K562 (cell line): ENCODE measurements at regions not wholly inside any gene's neighbourhood (a gene's known extent, or its start where the extent isn't known, plus 50 kb on each side); places are given as distances from the start of the nearest gene placed in this dataset.

Source experiments
- ATAC-seq: fragments of 200-7000 bp; cut with Tn5 transposase; 3 replicates; pipeline ENCODE4 v1.9.1; 2020; ENCODE audit warnings: moderate library complexity
- BruUV-seq: library from RNA; stranded (reverse); fragments of 400-500 nt; replicated peaks from 2 replicates; lab custom pipeline; 2021; lab: Mats Ljungman, UMichigan
- CTCF ChIA-PET: fragments of 300-600 bp; formaldehyde crosslinking; extraction: SDS; loops from one replicate; lab custom pipeline; 2021; ENCODE audit warnings: low intra/inter-chr PET ratio; lab: Yijun Ruan, JAX
- POLR2A ChIA-PET: fragments of 300-600, 350-650 bp; sonication (Branson Sonifier 250); formaldehyde crosslinking; extraction: SDS; loops from one replicate; lab custom pipeline; 2021; ENCODE audit warnings: antibody characterized with exemption, inconsistent platforms; lab: Yijun Ruan, JAX
- DNase-seq, 4 experiments: peaks; one replicate each; pipeline versions ENCODE4 v3.0.0 to v3.0.0-alpha.2; 2011 to 2018; ENCODE audit warnings: low spot score in 3 of 4, mixed read lengths in 3 of 4; ENCODE audit errors: extremely low read depth in 1 of 4
- FAIRE-seq: peaks from 2 replicates; lab custom pipeline; 2011; peaks lifted over from hg19 to GRCh38; lab: Jason Lieb, UNC
- H2AFZ ChIP-seq: 2 replicates; pipeline ENCODE4 v1.6.0; 2011; ENCODE audit warnings: low read depth, low read length, control low read depth, inconsistent platforms
- H3K27ac ChIP-seq: fragments of 200-600 bp; 3 replicates; pipeline ENCODE4 v1.8.0; 2011; ENCODE audit warnings: low read depth, mild to moderate bottlenecking, control low read depth, inconsistent platforms, low read length, moderate library complexity, mixed read lengths; ENCODE audit errors: extremely low read depth
- H3K27me3 ChIP-seq, 2 experiments: fragments of 300-600 bp in 1 of 2; 2 replicates in 1 of 2; 3 replicates in 1 of 2; pipeline versions ENCODE4 v1.6.0 to v1.8.0; 2011; ENCODE audit warnings: inconsistent platforms in 2 of 2, low read length in 2 of 2, mild to moderate bottlenecking in 1 of 2, mixed read lengths in 1 of 2, moderate library complexity in 1 of 2; ENCODE audit not compliant: control insufficient read depth in 2 of 2, insufficient read depth in 2 of 2
- H3K36me3 ChIP-seq: fragments of 300-600 bp; 3 replicates; pipeline ENCODE4 v1.8.0; 2011; ENCODE audit warnings: mild to moderate bottlenecking, low read length, inconsistent platforms; ENCODE audit not compliant: control insufficient read depth, insufficient read depth
- H3K4me1 ChIP-seq, 2 experiments: fragments of 200-600 bp in 1 of 2; replicated peaks in 1 of 2; 2 replicates in 1 of 2; 3 replicates in 1 of 2; pipeline versions ENCODE4 v1.5.1 to v1.8.0; 2011; ENCODE audit warnings: inconsistent platforms in 2 of 2, low read length in 2 of 2, mild to moderate bottlenecking in 1 of 2, mixed read lengths in 1 of 2, moderate library complexity in 1 of 2; ENCODE audit not compliant: control insufficient read depth in 2 of 2, insufficient read depth in 2 of 2
- H3K4me2 ChIP-seq: 2 replicates; pipeline ENCODE4 v1.6.1; 2011; ENCODE audit warnings: low read length, control low read depth, inconsistent platforms, mixed read lengths; ENCODE audit not compliant: insufficient read depth
- H3K4me3 ChIP-seq: fragments of 200-600 bp; sonication (generic), shearing (Covaris generic); 2 replicates; pipeline ENCODE4 v1.5.1; 2016; ENCODE audit warnings: control low read depth, inconsistent platforms
- H3K79me2 ChIP-seq: fragments of 200-600 bp; 3 replicates; pipeline ENCODE4 v1.8.0; 2011; ENCODE audit warnings: low read length, inconsistent platforms; ENCODE audit not compliant: control insufficient read depth, insufficient read depth
- H3K9ac ChIP-seq, 2 experiments: 2 replicates each; pipeline versions ENCODE4 v1.6.0 to v1.6.1; 2011; ENCODE audit warnings: low read depth in 2 of 2, low read length in 2 of 2, control low read depth in 1 of 2, inconsistent platforms in 1 of 2, mild to moderate bottlenecking in 1 of 2, mixed read lengths in 1 of 2; ENCODE audit not compliant: insufficient read depth in 1 of 2
- H3K9me1 ChIP-seq: one replicate; pipeline ENCODE4 v1.6.0; 2011; ENCODE audit warnings: inconsistent platforms, mild to moderate bottlenecking, low read length, moderate library complexity; ENCODE audit not compliant: control insufficient read depth, insufficient read depth
- H3K9me3 ChIP-seq: replicated peaks from 2 replicates; pipeline ENCODE4 v1.5.1; 2011; ENCODE audit warnings: low read depth, low read length, inconsistent platforms; ENCODE audit not compliant: control insufficient read depth, insufficient read depth
- H4K20me1 ChIP-seq: replicated peaks from 2 replicates; pipeline ENCODE4 v1.6.1; 2011; ENCODE audit warnings: low read length, inconsistent platforms, mixed read lengths; ENCODE audit not compliant: control insufficient read depth, insufficient read depth
- CEBPG ChIP-seq, 3 experiments: fragments of 200-800 bp in 1 of 3; sonication (Bioruptor generic) in 1 of 3; sonication (generic) in 1 of 3; formaldehyde crosslinking in 1 of 3; IDR thresholded peaks in 2 of 3; conservative IDR thresholded peaks in 1 of 3; 2 replicates each; pipeline versions ENCODE4 v1.6.1 to v1.8.0; 2016 to 2022; ENCODE audit warnings: missing compliant biosample characterization in 2 of 3, missing genetic modification characterization in 2 of 3, mild to moderate bottlenecking in 1 of 3, missing genetic modification reagents in 1 of 3
- GATAD2A ChIP-seq: fragments of 450-650 bp; IDR thresholded peaks from 2 replicates; pipeline ENCODE4 v1.6.1; 2017
- NR2C1 ChIP-seq, 2 experiments: fragments of 450-650 bp; IDR thresholded peaks; 2 replicates each; pipeline ENCODE4 v1.6.1; 2017; ENCODE audit warnings: mild to moderate bottlenecking in 2 of 2, antibody characterized with exemption in 1 of 2, inconsistent platforms in 1 of 2, missing compliant biosample characterization in 1 of 2, missing genetic modification characterization in 1 of 2
- NR2C2 ChIP-seq, 2 experiments: fragments of 200-800 bp in 1 of 2; sonication (Bioruptor generic) in 1 of 2; sonication (generic) in 1 of 2; formaldehyde crosslinking in 1 of 2; IDR thresholded peaks; 2 replicates each; pipeline versions ENCODE4 v1.6.1 to v1.8.0; 2016 to 2022; ENCODE audit warnings: mild to moderate bottlenecking in 1 of 2, missing compliant biosample characterization in 1 of 2, missing genetic modification characterization in 1 of 2, missing genetic modification reagents in 1 of 2
- SIN3B ChIP-seq: fragments of 450-650 bp; IDR thresholded peaks from 2 replicates; pipeline ENCODE4 v1.6.1; 2017; ENCODE audit warnings: low read depth, mild to moderate bottlenecking, moderate library complexity
- TBL1XR1 ChIP-seq, 2 experiments: IDR thresholded peaks; 2 replicates each; pipeline ENCODE4 v1.6.1; 2012; ENCODE audit warnings: improper control_type of control experiment in 2 of 2, low read length in 2 of 2, mild to moderate bottlenecking in 1 of 2
- TRIM24 ChIP-seq, 2 experiments: fragments of 450-650 bp; IDR thresholded peaks; 2 replicates each; pipeline ENCODE4 v1.6.1; 2016
- ZFP30 ChIP-seq: fragments of 250-450 bp; sonication (Bioruptor Pico); IDR thresholded peaks from 2 replicates; pipeline ENCODE4 v1.8.0; 2022; ENCODE audit warnings: moderate library complexity, mild to moderate bottlenecking, inconsistent platforms, borderline replicate concordance
- ZNF197 ChIP-seq: fragments of 200-800 bp; sonication (Bioruptor generic); IDR thresholded peaks from 2 replicates; pipeline ENCODE4 v1.6.1; 2016; ENCODE audit warnings: low read depth, missing genetic modification characterization, missing compliant biosample characterization
- ZNF444 ChIP-seq: fragments of 250-450 bp; sonication (Bioruptor Pico); IDR thresholded peaks from 2 replicates; pipeline ENCODE4 v1.4.0; 2020; ENCODE audit warnings: mild to moderate bottlenecking, moderate library complexity
- ZNF778 ChIP-seq: fragments of 450-650 bp; formaldehyde crosslinking; IDR thresholded peaks from 2 replicates; pipeline ENCODE4 v1.4.0; 2020; ENCODE audit warnings: mild to moderate bottlenecking, moderate library complexity
- ZNF79 ChIP-seq: fragments of 250-450 bp; sonication (Bioruptor Pico); IDR thresholded peaks from 2 replicates; pipeline ENCODE4 v1.4.0; 2020; ENCODE audit warnings: low read depth, mild to moderate bottlenecking, moderate library complexity
- WGBS: fragments of 100-300 bp; shearing (Covaris generic); methylation state at CpG from one replicate; pipeline ENCODE4 v1.1.6; 2016; ENCODE audit warnings: low coverage, mixed read lengths; ENCODE audit not compliant: insufficient coverage; ENCODE audit errors: missing lambda C conversion rate; 5-methylcytosine and 5-hydroxymethylcytosine counted together
- in situ Hi-C: fragments of 300-500 bp; cut with MboI; formaldehyde crosslinking; loops from 4 replicates; pipeline ENCODE4 v1.15.0; 2018; ENCODE audit warnings: inconsistent platforms, mixed read lengths
- intact Hi-C: fragments of 100-400 bp; cut with micrococcal nuclease; formaldehyde crosslinking; loops from 2 replicates; pipeline ENCODE4 v1.14.2; 2022
- TF ChIP-seq, protein P1 (sequence below): sonication (generic); formaldehyde crosslinking; IDR thresholded peaks from 2 replicates; pipeline ENCODE4 v1.8.0; 2022; ENCODE audit warnings: mild to moderate bottlenecking, missing genetic modification reagents
- TF ChIP-seq, protein P2 (sequence below): fragments of 450-650 bp; IDR thresholded peaks from 2 replicates; pipeline ENCODE4 v1.6.1; 2018; ENCODE audit not compliant: partially characterized antibody

DNA sequence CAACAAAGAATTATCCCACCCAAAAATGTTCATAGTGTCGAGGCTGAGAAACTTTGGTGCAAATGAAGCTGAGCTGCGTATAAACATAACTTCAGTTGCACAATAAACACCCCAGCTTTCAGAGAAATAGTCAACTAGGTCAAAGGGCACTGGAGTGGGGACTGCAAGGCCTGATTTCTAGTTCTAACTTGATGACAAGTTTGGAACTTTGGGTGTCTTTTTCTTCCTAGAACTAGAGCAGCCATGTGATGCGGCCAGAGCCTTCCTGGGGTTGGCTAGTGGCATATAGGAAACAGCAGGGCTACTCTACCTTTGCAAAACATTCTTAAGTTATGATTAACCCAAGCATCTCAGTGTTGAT is 298.4 kb upstream of the AMIGO2 start:
- H3K4me2 ChIP-seq, result no peak overlapping the region
- no peak overlapping the region for H3K4me3 ChIP-seq
- ATAC-seq (no peak), DNase-seq (peak in 1 of 4 experiments; percentile 7), FAIRE-seq (no peak)
- no peaks in the 10 kb centered on the region for H3K9me1 ChIP-seq
- no peaks in the 10 kb centered on the region for H3K36me3 ChIP-seq
- ChIA-PET POLR2A (interaction anchor here (0.7 to 1.3 kb wide), 3 partner anchors 10 to 1116 kb away, joined by 3 to 4 read pairs (median 3); no protein-coding TSS in a partner anchor), CTCF (no interaction called here)
- peaks cover 3 to 31% of the 10 kb centered on the region in 2 experiments; a peak in 3 of 5 replicates for H3K4me1 ChIP-seq
- H2AFZ ChIP-seq, result no peak overlapping the region
- WGBS, result 41% methylated on average over 3 of the region's 3 CpGs
- no TSS peak for BruUV-seq
- in situ Hi-C loops, result no loop called here
- no peaks in the 10 kb centered on the region for H3K79me2 ChIP-seq
- H3K9me3 ChIP-seq, result no peaks in the 10 kb centered on the region
- H4K20me1 ChIP-seq, result no peaks in the 10 kb centered on the region
- H3K27ac ChIP-seq, result no peak overlapping the region
- H3K9ac ChIP-seq, result no peak overlapping the region
- intact Hi-C loops, result loop anchor here (10.0 kb wide), 1 partner anchor 163 kb away; no protein-coding TSS in a partner anchor
- H3K27me3 ChIP-seq, result no peaks in the 10 kb centered on the region
- 0 out of 2 replicates have a peak, but pooled peaks have one; percentile 30 for TF ChIP-seq ZNF197 (CRISPR knock-in tag)
- no peak for TF ChIP-seq ZFP30 (CRISPR knock-in tag)
- no peak for TF ChIP-seq GATAD2A
- TF ChIP-seq CEBPG (CRISPR knock-in tag; IDR thresholded peaks at IDR 0.05), result no peak
- peak in 1 of 2 experiments; percentile 38; a peak in 1 of 4 replicates for TF ChIP-seq CEBPG (tag; conservative IDR thresholded peaks at IDR 0.05 in 1 of 2, IDR thresholded peaks at IDR 0.05 in 1 of 2)
- TF ChIP-seq NR2C1 (IDR thresholded peaks at IDR 0.05), result no peak
- TF ChIP-seq NR2C1 (tag; IDR thresholded peaks at IDR 0.05), result peak; percentile 72
- TF ChIP-seq SIN3B, result no peak
- TF ChIP-seq ZNF79 (CRISPR knock-in tag), result no peak
- TF ChIP-seq NR2C2 (CRISPR knock-in tag; IDR thresholded peaks at IDR 0.05), result no peak
- TF ChIP-seq NR2C2 (tag; IDR thresholded peaks at IDR 0.05), result peak; percentile 76
- no peak for TF ChIP-seq TRIM24 (IDR thresholded peaks at IDR 0.05)
- TF ChIP-seq, protein P1, sequence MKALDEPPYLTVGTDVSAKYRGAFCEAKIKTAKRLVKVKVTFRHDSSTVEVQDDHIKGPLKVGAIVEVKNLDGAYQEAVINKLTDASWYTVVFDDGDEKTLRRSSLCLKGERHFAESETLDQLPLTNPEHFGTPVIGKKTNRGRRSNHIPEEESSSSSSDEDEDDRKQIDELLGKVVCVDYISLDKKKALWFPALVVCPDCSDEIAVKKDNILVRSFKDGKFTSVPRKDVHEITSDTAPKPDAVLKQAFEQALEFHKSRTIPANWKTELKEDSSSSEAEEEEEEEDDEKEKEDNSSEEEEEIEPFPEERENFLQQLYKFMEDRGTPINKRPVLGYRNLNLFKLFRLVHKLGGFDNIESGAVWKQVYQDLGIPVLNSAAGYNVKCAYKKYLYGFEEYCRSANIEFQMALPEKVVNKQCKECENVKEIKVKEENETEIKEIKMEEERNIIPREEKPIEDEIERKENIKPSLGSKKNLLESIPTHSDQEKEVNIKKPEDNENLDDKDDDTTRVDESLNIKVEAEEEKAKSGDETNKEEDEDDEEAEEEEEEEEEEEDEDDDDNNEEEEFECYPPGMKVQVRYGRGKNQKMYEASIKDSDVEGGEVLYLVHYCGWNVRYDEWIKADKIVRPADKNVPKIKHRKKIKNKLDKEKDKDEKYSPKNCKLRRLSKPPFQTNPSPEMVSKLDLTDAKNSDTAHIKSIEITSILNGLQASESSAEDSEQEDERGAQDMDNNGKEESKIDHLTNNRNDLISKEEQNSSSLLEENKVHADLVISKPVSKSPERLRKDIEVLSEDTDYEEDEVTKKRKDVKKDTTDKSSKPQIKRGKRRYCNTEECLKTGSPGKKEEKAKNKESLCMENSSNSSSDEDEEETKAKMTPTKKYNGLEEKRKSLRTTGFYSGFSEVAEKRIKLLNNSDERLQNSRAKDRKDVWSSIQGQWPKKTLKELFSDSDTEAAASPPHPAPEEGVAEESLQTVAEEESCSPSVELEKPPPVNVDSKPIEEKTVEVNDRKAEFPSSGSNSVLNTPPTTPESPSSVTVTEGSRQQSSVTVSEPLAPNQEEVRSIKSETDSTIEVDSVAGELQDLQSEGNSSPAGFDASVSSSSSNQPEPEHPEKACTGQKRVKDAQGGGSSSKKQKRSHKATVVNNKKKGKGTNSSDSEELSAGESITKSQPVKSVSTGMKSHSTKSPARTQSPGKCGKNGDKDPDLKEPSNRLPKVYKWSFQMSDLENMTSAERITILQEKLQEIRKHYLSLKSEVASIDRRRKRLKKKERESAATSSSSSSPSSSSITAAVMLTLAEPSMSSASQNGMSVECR (CRISPR knock-in tag), result no peak
- TF ChIP-seq, protein P2, sequence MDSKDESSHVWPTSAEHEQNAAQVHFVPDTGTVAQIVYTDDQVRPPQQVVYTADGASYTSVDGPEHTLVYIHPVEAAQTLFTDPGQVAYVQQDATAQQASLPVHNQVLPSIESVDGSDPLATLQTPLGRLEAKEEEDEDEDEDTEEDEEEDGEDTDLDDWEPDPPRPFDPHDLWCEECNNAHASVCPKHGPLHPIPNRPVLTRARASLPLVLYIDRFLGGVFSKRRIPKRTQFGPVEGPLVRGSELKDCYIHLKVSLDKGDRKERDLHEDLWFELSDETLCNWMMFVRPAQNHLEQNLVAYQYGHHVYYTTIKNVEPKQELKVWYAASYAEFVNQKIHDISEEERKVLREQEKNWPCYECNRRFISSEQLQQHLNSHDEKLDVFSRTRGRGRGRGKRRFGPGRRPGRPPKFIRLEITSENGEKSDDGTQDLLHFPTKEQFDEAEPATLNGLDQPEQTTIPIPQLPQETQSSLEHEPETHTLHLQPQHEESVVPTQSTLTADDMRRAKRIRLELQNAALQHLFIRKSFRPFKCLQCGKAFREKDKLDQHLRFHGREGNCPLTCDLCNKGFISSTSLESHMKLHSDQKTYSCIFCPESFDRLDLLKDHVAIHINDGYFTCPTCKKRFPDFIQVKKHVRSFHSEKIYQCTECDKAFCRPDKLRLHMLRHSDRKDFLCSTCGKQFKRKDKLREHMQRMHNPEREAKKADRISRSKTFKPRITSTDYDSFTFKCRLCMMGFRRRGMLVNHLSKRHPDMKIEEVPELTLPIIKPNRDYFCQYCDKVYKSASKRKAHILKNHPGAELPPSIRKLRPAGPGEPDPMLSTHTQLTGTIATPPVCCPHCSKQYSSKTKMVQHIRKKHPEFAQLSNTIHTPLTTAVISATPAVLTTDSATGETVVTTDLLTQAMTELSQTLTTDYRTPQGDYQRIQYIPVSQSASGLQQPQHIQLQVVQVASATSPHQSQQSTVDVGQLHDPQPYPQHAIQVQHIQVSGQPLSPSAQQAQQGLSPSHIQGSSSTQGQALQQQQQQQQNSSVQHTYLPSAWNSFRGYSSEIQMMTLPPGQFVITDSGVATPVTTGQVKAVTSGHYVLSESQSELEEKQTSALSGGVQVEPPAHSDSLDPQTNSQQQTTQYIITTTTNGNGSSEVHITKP, result no peak
- no peak for TF ChIP-seq ZNF444
- no peak for TF ChIP-seq ZNF778
- TF ChIP-seq TBL1XR1 (IDR thresholded peaks at IDR 0.05; ENCODE audit: low read length in 2 of 2), result no peak
